NCI-H2171 treated with DMSO at 0.1 percent for 48 hours (cell line): ENCODE measurements at regions not wholly inside any gene's neighbourhood (a gene's known extent, or its start where the extent isn't known, plus 50 kb on each side); places are given as distances from the start of the nearest gene placed in this dataset.
A peak's percentile ranks its signal among the peaks of the same experiment; 100 is the strongest.
"Not testable (repeated sequence)": the region's sequence is repeated elsewhere in the genome, so short reads cannot be mapped to it uniquely, and the experiment has no call there.

Experiments
- DNase-seq: peaks from one replicate; lab custom pipeline; 2025; lab: John Stamatoyannopoulos, UW

GRCh38 chr3:166064476-166064875 lies 227.3 kb upstream of the BCHE start:
- DNase-seq = no peak

- no peak for DNase-seq
Measured at GRCh38 chr3:166060789-166061479, 223.7 kb upstream of the BCHE start.

GRCh38 chr3:166052440-166052839 lies 215.2 kb upstream of the BCHE start:
- peak; percentile 14 for DNase-seq

- DNase-seq = no peak
Measured at GRCh38 chr3:166029507-166029906, 192.3 kb upstream of the BCHE start.

GRCh38 chr3:166013073-166013679 lies 176.0 kb upstream of the BCHE start:
- DNase-seq = peak; percentile 37

- DNase-seq = no peak
Measured at GRCh38 chr3:166011771-166012170, 174.5 kb upstream of the BCHE start.

GRCh38 chr3:166005126-166005525 lies 167.9 kb upstream of the BCHE start:
- DNase-seq = no peak

GRCh38 chr3:165994293-165994692 lies 157.1 kb upstream of the BCHE start:
- no peak for DNase-seq

GRCh38 chr3:165984589-165984988 lies 147.4 kb upstream of the BCHE start:
- DNase-seq = no peak

- no peak for DNase-seq
Measured at GRCh38 chr3:165983284-165983683, 146.1 kb upstream of the BCHE start.

- no peak for DNase-seq
Measured at GRCh38 chr3:165981318-165981717, 144.1 kb upstream of the BCHE start.

GRCh38 chr3:165960825-165961224 lies 123.6 kb upstream of the BCHE start:
- not testable (repeated sequence) for DNase-seq

GRCh38 chr3:165954171-165954570 lies 116.9 kb upstream of the BCHE start:
- no peak for DNase-seq

- no peak for DNase-seq
Measured at GRCh38 chr3:165946360-165946759, 109.1 kb upstream of the BCHE start.

- DNase-seq = no peak
Measured at GRCh38 chr3:165938986-165939540, 101.8 kb upstream of the BCHE start.

GRCh38 chr3:165936081-165936480 lies 98.9 kb upstream of the BCHE start:
- DNase-seq = not testable (repeated sequence)

- DNase-seq = not testable (repeated sequence)
Measured at GRCh38 chr3:165924301-165924791, 87.1 kb upstream of the BCHE start.

GRCh38 chr3:165920984-165921383 lies 83.8 kb upstream of the BCHE start:
- DNase-seq = peak; percentile 48

- DNase-seq = no peak
Measured at GRCh38 chr3:165919284-165919683, 82.1 kb upstream of the BCHE start.

- no peak for DNase-seq
Measured at GRCh38 chr3:165918657-165918979, 81.4 kb upstream of the BCHE start.

- not testable (repeated sequence) for DNase-seq
Measured at GRCh38 chr3:165917938-165918656, 80.9 kb upstream of the BCHE start.

GRCh38 chr3:165915104-165915503 lies 77.9 kb upstream of the BCHE start:
- DNase-seq = not testable (repeated sequence)
